Gastrocnemius medialis (tissue), 4 donors: ENCODE measurements at regions not wholly inside any gene's neighbourhood (a gene's known extent, or its start where the extent isn't known, plus 50 kb on each side); places are given as distances from the start of the nearest gene placed in this dataset.

Experiments
- POLR2A ChIP-seq, 2 donors: fragments of 450-650 bp; IDR thresholded peaks; one replicate each; pipeline ENCODE4 v1.6.1; 2017; ENCODE audit warnings: antibody characterized with exemption in 2 of 2, mild to moderate bottlenecking in 2 of 2, moderate library complexity in 2 of 2
- TF ChIP-seq, protein P1 (sequence below), 5 experiments: fragments of 450-650 bp in 3 of 5; fragments of 200-600 bp in 2 of 5; sonication (generic) in 2 of 5; IDR thresholded peaks in 4 of 5; conservative IDR thresholded peaks in 1 of 5; 1 replicate in 4 of 5; 2 replicates in 1 of 5; pipeline ENCODE4 v1.5.1; 2016 to 2019; ENCODE audit warnings: antibody characterized with exemption in 5 of 5, mild to moderate bottlenecking in 3 of 5, moderate library complexity in 3 of 5

DNA sequence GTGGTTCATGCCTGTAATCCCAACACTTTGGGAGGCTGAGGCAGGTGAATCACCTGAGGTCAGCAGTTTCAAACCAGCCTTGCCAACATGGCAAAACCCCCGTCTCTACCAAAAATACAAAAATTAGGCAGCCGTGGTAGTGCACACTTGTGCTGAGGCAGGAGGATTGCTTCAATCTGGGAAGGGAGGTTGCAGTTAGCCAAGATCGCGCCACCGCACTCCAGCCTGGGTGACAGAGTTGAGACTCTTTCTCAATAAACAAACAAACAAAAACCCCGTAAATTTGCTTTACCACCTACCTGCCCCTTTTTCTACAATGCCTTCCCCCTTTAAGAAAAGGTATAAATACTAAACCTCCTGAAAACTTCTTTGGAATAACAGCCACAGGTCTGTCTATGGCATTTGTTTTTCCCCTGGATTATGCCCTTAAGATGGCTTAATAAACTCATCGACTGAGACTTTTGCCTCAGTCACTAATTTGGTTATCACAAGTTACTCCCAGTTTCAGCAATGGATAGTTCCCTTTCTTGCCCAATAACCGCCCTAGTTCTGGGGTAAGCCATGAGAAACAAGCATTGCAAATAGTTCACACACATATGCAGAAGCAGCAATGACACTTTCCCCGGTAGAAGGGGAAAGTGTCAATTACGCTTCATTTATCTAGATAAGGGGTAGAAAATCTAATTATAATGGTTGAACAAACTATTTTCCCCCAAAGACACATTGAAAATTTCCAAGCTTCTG, 52.8 kb upstream of the SVIL start:
- no peak for TF ChIP-seq POLR2A (IDR thresholded peaks at IDR 0.05)
- TF ChIP-seq, protein P1, sequence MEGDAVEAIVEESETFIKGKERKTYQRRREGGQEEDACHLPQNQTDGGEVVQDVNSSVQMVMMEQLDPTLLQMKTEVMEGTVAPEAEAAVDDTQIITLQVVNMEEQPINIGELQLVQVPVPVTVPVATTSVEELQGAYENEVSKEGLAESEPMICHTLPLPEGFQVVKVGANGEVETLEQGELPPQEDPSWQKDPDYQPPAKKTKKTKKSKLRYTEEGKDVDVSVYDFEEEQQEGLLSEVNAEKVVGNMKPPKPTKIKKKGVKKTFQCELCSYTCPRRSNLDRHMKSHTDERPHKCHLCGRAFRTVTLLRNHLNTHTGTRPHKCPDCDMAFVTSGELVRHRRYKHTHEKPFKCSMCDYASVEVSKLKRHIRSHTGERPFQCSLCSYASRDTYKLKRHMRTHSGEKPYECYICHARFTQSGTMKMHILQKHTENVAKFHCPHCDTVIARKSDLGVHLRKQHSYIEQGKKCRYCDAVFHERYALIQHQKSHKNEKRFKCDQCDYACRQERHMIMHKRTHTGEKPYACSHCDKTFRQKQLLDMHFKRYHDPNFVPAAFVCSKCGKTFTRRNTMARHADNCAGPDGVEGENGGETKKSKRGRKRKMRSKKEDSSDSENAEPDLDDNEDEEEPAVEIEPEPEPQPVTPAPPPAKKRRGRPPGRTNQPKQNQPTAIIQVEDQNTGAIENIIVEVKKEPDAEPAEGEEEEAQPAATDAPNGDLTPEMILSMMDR (IDR thresholded peaks at IDR 0.05 in 4 of 5, conservative IDR thresholded peaks at IDR 0.05 in 1 of 5), result no peak
